ENCODE measurements at regions not wholly inside any gene's neighbourhood (a gene's known extent, or its start where the extent isn't known, plus 50 kb on each side); places are given as distances from the start of the nearest gene placed in this dataset.

DNA sequence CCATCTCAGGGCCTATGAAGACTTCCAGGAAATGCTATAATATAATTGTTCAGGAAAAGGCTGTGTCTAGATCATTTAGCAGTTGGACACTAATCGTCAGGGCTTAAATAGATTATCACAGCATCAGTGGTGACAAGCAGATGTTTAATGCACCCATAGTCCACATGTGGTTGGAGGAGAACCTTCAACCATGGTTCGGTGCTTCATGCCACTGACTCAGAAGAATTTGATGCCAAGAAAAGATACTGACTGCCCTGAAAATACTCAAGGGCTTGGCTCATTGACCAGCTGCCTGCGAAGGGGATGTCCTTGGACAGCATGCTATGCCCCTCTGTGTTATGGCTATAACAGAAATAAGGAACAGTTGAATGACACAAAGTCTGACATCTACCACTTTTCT is 175.7 kb downstream of the HHIPL2 start:
- TF ChIP-seq, protein P1, sequence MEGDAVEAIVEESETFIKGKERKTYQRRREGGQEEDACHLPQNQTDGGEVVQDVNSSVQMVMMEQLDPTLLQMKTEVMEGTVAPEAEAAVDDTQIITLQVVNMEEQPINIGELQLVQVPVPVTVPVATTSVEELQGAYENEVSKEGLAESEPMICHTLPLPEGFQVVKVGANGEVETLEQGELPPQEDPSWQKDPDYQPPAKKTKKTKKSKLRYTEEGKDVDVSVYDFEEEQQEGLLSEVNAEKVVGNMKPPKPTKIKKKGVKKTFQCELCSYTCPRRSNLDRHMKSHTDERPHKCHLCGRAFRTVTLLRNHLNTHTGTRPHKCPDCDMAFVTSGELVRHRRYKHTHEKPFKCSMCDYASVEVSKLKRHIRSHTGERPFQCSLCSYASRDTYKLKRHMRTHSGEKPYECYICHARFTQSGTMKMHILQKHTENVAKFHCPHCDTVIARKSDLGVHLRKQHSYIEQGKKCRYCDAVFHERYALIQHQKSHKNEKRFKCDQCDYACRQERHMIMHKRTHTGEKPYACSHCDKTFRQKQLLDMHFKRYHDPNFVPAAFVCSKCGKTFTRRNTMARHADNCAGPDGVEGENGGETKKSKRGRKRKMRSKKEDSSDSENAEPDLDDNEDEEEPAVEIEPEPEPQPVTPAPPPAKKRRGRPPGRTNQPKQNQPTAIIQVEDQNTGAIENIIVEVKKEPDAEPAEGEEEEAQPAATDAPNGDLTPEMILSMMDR (IDR thresholded peaks at IDR 0.05; ENCODE audit: low read depth, low read length, poor library complexity, severe bottlenecking) = no peak
- no peak for TF ChIP-seq EZH2phosphoT487 (IDR thresholded peaks at IDR 0.05; ENCODE audit: borderline replicate concordance, low read length)
